ENCODE measurements at regions not wholly inside any gene's neighbourhood (a gene's known extent, or its start where the extent isn't known, plus 50 kb on each side); places are given as distances from the start of the nearest gene placed in this dataset.

DNA sequence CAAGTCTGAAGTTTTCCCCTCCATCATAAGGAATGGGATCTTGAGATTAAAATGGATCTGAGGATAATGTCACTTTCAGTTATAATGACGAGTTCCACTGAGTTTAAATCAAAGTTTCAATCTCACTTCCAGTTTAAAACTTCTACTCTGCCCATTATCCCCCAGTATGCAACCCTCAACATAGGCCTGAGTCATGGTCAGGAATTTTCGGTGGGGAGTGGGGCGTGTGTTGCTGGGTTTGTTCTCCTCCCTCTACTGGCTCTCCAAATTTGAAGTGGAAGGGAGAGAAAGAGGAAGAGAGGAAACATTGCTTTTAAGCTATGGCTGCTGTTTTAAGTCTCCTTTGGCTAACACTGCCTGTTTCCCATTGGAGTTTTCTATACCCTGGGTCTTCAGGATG lies 152.9 kb downstream of the TM2D1 start:
- WGBS = 70% methylated on average over 3 of the region's 3 CpGs
- TF ChIP-seq POLR2A (IDR thresholded peaks at IDR 0.05; ENCODE audit: low read depth) (no peak), POLR2AphosphoS5 (IDR thresholded peaks at IDR 0.05) (no peak), EP300 (IDR thresholded peaks at IDR 0.05) (no peak)
- TF ChIP-seq, protein P1, sequence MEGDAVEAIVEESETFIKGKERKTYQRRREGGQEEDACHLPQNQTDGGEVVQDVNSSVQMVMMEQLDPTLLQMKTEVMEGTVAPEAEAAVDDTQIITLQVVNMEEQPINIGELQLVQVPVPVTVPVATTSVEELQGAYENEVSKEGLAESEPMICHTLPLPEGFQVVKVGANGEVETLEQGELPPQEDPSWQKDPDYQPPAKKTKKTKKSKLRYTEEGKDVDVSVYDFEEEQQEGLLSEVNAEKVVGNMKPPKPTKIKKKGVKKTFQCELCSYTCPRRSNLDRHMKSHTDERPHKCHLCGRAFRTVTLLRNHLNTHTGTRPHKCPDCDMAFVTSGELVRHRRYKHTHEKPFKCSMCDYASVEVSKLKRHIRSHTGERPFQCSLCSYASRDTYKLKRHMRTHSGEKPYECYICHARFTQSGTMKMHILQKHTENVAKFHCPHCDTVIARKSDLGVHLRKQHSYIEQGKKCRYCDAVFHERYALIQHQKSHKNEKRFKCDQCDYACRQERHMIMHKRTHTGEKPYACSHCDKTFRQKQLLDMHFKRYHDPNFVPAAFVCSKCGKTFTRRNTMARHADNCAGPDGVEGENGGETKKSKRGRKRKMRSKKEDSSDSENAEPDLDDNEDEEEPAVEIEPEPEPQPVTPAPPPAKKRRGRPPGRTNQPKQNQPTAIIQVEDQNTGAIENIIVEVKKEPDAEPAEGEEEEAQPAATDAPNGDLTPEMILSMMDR (IDR thresholded peaks at IDR 0.05) = no peak
- no peak overlapping the region for H3K27ac ChIP-seq (replicated peaks in 1 of 4)
- H3K4me3 ChIP-seq = no peak overlapping the region
- peaks cover 0 to 1% (median under 1%) of the 10 kb centered on the region in 4 donors for H3K9me3 ChIP-seq
- no peaks in the 10 kb centered on the region for H3K4me1 ChIP-seq
- intact Hi-C loops (cut with DNase I) = no loop called here
- no peaks in the 10 kb centered on the region for H3K27me3 ChIP-seq
- no peaks in the 10 kb centered on the region for H3K36me3 ChIP-seq
- no peak for DNase-seq (ENCODE audit: extremely low spot score)

DNA sequence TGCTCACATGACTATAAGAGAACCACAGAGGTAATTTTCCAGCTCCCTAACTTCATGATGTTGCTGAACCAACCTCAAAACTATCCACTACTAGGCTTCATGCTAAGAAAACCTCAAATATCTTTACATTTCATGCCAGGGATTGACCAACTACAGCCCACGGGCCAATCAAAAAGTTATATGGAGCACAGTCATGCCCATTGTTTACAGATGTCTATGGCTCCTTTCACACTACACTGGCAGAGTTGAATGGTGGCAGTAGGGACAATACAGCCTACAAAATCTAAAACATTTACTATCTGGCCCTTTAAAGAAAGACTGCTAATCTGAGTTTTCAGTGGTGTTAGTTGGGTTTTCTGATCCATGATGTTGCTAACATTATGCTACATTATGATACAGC lies 154.8 kb downstream of the TM2D1 start:
- DNase-seq (ENCODE audit: extremely low spot score) = no peak
- intact Hi-C loops (cut with DNase I) = no loop called here
- H3K36me3 ChIP-seq = no peaks in the 10 kb centered on the region
- 92% methylated on average over 1 of the region's 1 CpG for WGBS
- no peak overlapping the region for H3K27ac ChIP-seq (replicated peaks in 1 of 4)
- H3K27me3 ChIP-seq = no peaks in the 10 kb centered on the region
- H3K4me3 ChIP-seq = no peak overlapping the region
- H3K4me1 ChIP-seq = no peaks in the 10 kb centered on the region
- TF ChIP-seq POLR2A (IDR thresholded peaks at IDR 0.05; ENCODE audit: low read depth) (no peak), POLR2AphosphoS5 (IDR thresholded peaks at IDR 0.05) (no peak), EP300 (IDR thresholded peaks at IDR 0.05) (no peak)
- TF ChIP-seq, protein P1 (IDR thresholded peaks at IDR 0.05) = no peak
- peaks cover 0 to 19% (median 19%) of the 10 kb centered on the region in 4 donors for H3K9me3 ChIP-seq

DNA sequence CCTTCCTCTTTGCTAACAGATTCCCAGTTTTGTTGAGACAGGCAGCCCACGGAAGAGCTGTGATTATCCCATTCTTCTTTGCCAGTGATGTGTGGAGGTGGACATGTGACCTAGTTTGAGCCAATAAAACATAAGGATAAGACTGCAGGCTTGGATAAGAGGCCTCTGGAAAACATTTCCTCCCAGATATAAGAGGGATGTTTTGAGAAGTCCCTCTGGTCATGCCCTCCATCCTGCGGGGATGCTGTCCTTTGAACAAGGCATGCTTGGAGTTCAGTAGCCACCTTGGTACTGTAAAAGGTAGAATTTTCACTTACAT lies 155.7 kb downstream of the TM2D1 start:
- TF ChIP-seq, protein P1 (IDR thresholded peaks at IDR 0.05) = no peak
- TF ChIP-seq POLR2AphosphoS5 (IDR thresholded peaks at IDR 0.05) = no peak
- no peak for TF ChIP-seq POLR2A (IDR thresholded peaks at IDR 0.05; ENCODE audit: low read depth)
- TF ChIP-seq EP300 (IDR thresholded peaks at IDR 0.05) = no peak
- Histone ChIP-seq H3K27me3 (no peaks in the 10 kb centered on the region), H3K4me1 (no peaks in the 10 kb centered on the region), H3K36me3 (no peaks in the 10 kb centered on the region), H3K9me3 (peaks cover 0 to 27% (median 24%) of the 10 kb centered on the region in 4 donors), H3K4me3 (no peak overlapping the region), H3K27ac (replicated peaks in 1 of 4) (no peak overlapping the region)
- intact Hi-C loops (cut with DNase I) = no loop called here
- peak; percentile 82 for DNase-seq (ENCODE audit: extremely low spot score)
- WGBS = 59% methylated on average over 2 of the region's 2 CpGs

DNA sequence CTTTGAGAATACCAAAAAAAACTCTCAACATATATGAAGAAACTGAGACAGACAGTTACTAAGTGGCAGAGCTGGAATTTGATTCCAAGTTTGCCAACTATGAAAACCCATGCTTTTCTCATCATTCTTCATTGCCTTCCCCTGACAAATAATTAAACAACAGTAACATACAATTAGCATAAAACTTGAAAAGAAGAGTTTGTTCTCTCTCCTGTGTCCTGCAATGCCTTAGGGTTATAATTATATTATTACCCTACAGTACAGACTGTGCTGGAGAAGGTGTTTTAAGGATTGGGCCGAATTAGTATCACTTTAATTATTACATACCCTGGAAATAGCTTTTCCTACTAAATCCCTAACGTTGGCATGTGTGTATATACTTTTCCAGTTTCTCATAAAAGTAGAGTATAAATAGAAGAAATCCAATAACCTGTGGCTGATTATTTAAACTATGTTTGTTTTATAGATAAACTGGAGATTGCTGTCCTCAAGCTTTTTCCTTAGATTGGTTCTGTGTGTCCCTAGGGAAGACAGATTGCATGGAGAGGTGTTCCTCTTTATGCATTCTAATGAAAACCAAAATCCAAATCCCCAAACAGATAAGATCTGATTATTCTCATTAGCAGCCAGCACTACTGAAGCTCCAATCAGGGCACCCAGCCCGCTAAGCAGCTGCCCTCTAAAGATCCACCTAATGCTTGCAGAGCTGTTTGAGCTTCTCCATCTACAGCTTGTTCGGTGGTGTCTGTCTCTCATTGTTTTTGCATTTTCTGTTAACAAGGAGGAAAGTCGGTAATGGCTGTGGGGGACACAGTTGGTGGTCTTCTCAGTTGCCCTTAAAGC lies 156.3 kb downstream of the TM2D1 start:
- peaks cover 0 to 27% (median 24%) of the 10 kb centered on the region in 4 donors for H3K9me3 ChIP-seq
- H3K27me3 ChIP-seq = no peaks in the 10 kb centered on the region
- WGBS = 52% methylated on average over 5 of the region's 5 CpGs
- no peak overlapping the region for H3K27ac ChIP-seq (replicated peaks in 1 of 4)
- TF ChIP-seq EP300 (IDR thresholded peaks at IDR 0.05) = no peak
- no peak for TF ChIP-seq POLR2A (IDR thresholded peaks at IDR 0.05; ENCODE audit: low read depth)
- TF ChIP-seq, protein P1 (IDR thresholded peaks at IDR 0.05) = no peak
- no peak for TF ChIP-seq POLR2AphosphoS5 (IDR thresholded peaks at IDR 0.05)
- H3K36me3 ChIP-seq = no peaks in the 10 kb centered on the region
- intact Hi-C loops (cut with DNase I) = no loop called here
- H3K4me3 ChIP-seq = no peak overlapping the region
- DNase-seq (ENCODE audit: extremely low spot score) = peak; percentile 81
- no peaks in the 10 kb centered on the region for H3K4me1 ChIP-seq

Measured in esophagus muscularis mucosa (tissue), 4 donors.